Osteocyte (in vitro differentiated cells): ENCODE measurements at regions not wholly inside any gene's neighbourhood (a gene's known extent, or its start where the extent isn't known, plus 50 kb on each side); places are given as distances from the start of the nearest gene placed in this dataset.

ENCODE experiments used
- DNase-seq: peaks from one replicate; pipeline ENCODE4 v3.0.0; 2021; ENCODE audit warnings: mixed read lengths; ENCODE audit not compliant: unreplicated experiment; ENCODE audit errors: extremely low spot score
- H3K27ac Mint-ChIP-seq: one replicate; pipeline ENCODE4 v1.8.0; 2021; ENCODE audit warnings: mild to moderate bottlenecking, mixed read lengths; ENCODE audit not compliant: unreplicated experiment
- H3K27me3 Mint-ChIP-seq: one replicate; pipeline ENCODE4 v1.8.0; 2021; ENCODE audit warnings: mixed read lengths; ENCODE audit not compliant: unreplicated experiment
- H3K36me3 Mint-ChIP-seq: one replicate; pipeline ENCODE4 v1.8.0; 2021; ENCODE audit warnings: mixed read lengths; ENCODE audit not compliant: unreplicated experiment
- H3K4me1 Mint-ChIP-seq: one replicate; pipeline ENCODE4 v1.8.0; 2021; ENCODE audit warnings: mixed read lengths; ENCODE audit not compliant: unreplicated experiment
- H3K4me3 Mint-ChIP-seq: one replicate; pipeline ENCODE4 v1.8.0; 2021; ENCODE audit warnings: mild to moderate bottlenecking, moderate library complexity, mixed read lengths; ENCODE audit not compliant: unreplicated experiment
- H3K9me3 Mint-ChIP-seq: one replicate; pipeline ENCODE4 v1.8.0; 2021; ENCODE audit warnings: mixed read lengths; ENCODE audit not compliant: unreplicated experiment
- CTCF ChIP-seq: fragments of 200-600 bp; sonication (generic); IDR thresholded peaks from 2 replicates; pipeline ENCODE4 v1.5.0; 2021; ENCODE audit warnings: antibody characterized with exemption, mild to moderate bottlenecking, moderate library complexity

- Mint-ChIP-seq H3K36me3 (peaks cover 3% of the 10 kb centered on the region), H3K4me3 (no peak overlapping the region), H3K4me1 (no peaks in the 10 kb centered on the region), H3K27ac (no peak overlapping the region), H3K9me3 (no peaks in the 10 kb centered on the region), H3K27me3 (peaks cover 9% of the 10 kb centered on the region)
- no peak for TF ChIP-seq CTCF
- DNase-seq: no peak
Measured at GRCh38 chr21:28663754-28664153, 328.9 kb downstream of the LTN1 start.

GRCh38 chr21:28663111-28663693 lies 329.5 kb downstream of the LTN1 start:
- Mint-ChIP-seq H3K4me1 (no peaks in the 10 kb centered on the region), H3K27ac (no peak overlapping the region)
- no peak for DNase-seq

GRCh38 chr21:28657566-28657965 lies 335.1 kb downstream of the LTN1 start:
- Mint-ChIP-seq H3K27me3 (peaks cover 10% of the 10 kb centered on the region), H3K36me3 (peaks cover 3% of the 10 kb centered on the region), H3K4me3 (no peak overlapping the region), H3K27ac (no peak overlapping the region), H3K4me1 (peaks cover 7% of the 10 kb centered on the region), H3K9me3 (no peaks in the 10 kb centered on the region)
- DNase-seq: no peak
- no peak for TF ChIP-seq CTCF

More at GRCh38 chr21:28663111-28663693, 329.5 kb downstream of the LTN1 start:
- no peak overlapping the region for H3K4me3 Mint-ChIP-seq
- peaks cover 10% of the 10 kb centered on the region for H3K27me3 Mint-ChIP-seq
- no peak for TF ChIP-seq CTCF
- H3K36me3 Mint-ChIP-seq: peaks cover 3% of the 10 kb centered on the region
- no peaks in the 10 kb centered on the region for H3K9me3 Mint-ChIP-seq

GRCh38 chr21:28655471-28655870 lies 337.2 kb downstream of the LTN1 start:
- H3K36me3 Mint-ChIP-seq: no peaks in the 10 kb centered on the region
- no peak for TF ChIP-seq CTCF
- no peak for DNase-seq
- H3K4me3 Mint-ChIP-seq: no peak overlapping the region
- H3K27ac Mint-ChIP-seq: no peak overlapping the region
- no peaks in the 10 kb centered on the region for H3K9me3 Mint-ChIP-seq
- peaks cover 4% of the 10 kb centered on the region for H3K27me3 Mint-ChIP-seq
- peaks cover 7% of the 10 kb centered on the region for H3K4me1 Mint-ChIP-seq

GRCh38 chr21:28654406-28654805 lies 338.3 kb downstream of the LTN1 start:
- no peak overlapping the region for H3K27ac Mint-ChIP-seq
- no peaks in the 10 kb centered on the region for H3K36me3 Mint-ChIP-seq
- DNase-seq: no peak
- peaks cover 7% of the 10 kb centered on the region for H3K4me1 Mint-ChIP-seq
- TF ChIP-seq CTCF: no peak
- H3K9me3 Mint-ChIP-seq: no peaks in the 10 kb centered on the region
- no peak overlapping the region for H3K4me3 Mint-ChIP-seq
- H3K27me3 Mint-ChIP-seq: peaks cover 4% of the 10 kb centered on the region
